Ishikawa (cell line): ENCODE measurements at regions not wholly inside any gene's neighbourhood (a gene's known extent, or its start where the extent isn't known, plus 50 kb on each side); places are given as distances from the start of the nearest gene placed in this dataset.
A peak's percentile ranks its signal among the peaks of the same experiment; 100 is the strongest.

Experiments used
- CEBPB ChIP-seq: IDR thresholded peaks from 2 replicates; pipeline ENCODE4 v1.6.1; 2012
- CREB1 ChIP-seq: IDR thresholded peaks from 2 replicates; pipeline ENCODE4 v1.6.1; 2012; ENCODE audit warnings: low read depth
- EGR1 ChIP-seq: IDR thresholded peaks from 2 replicates; pipeline ENCODE4 v1.6.1; 2012
- EP300 ChIP-seq: IDR thresholded peaks from 2 replicates; pipeline ENCODE4 v1.6.1; 2012; ENCODE audit warnings: borderline replicate concordance
- FOXM1 ChIP-seq: IDR thresholded peaks from 2 replicates; pipeline ENCODE4 v1.6.1; 2012; ENCODE audit warnings: low read depth, borderline replicate concordance
- NFIC ChIP-seq: IDR thresholded peaks from 2 replicates; pipeline ENCODE4 v1.6.1; 2012
- TAF1 ChIP-seq: IDR thresholded peaks from 2 replicates; pipeline ENCODE4 v1.6.1; 2012; ENCODE audit warnings: low read depth, mild to moderate bottlenecking
- TCF12 ChIP-seq: IDR thresholded peaks from 2 replicates; pipeline ENCODE4 v1.6.1; 2012; ENCODE audit warnings: low read depth
- TEAD4 ChIP-seq: IDR thresholded peaks from 2 replicates; pipeline ENCODE4 v1.6.1; 2012
- USF1 ChIP-seq: IDR thresholded peaks from 2 replicates; pipeline ENCODE4 v1.6.1; 2012
- YY1 ChIP-seq: IDR thresholded peaks from 2 replicates; pipeline ENCODE4 v1.6.1; 2012; ENCODE audit warnings: low read depth
- ZBTB7A ChIP-seq: IDR thresholded peaks from 2 replicates; pipeline ENCODE4 v1.6.1; 2012; ENCODE audit warnings: low read depth
- TF ChIP-seq, protein P1 (sequence below): IDR thresholded peaks from 2 replicates; pipeline ENCODE4 v1.6.1; 2012
- TF ChIP-seq, protein P2 (sequence below): IDR thresholded peaks from 2 replicates; pipeline ENCODE4 v1.6.1; 2012; ENCODE audit warnings: low read depth, mild to moderate bottlenecking

GRCh38 chr14:44700694-44701093 lies 193.6 kb upstream of the FSCB start:
- TF ChIP-seq, protein P1, sequence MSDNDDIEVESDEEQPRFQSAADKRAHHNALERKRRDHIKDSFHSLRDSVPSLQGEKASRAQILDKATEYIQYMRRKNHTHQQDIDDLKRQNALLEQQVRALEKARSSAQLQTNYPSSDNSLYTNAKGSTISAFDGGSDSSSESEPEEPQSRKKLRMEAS, result peak; percentile 51; the same call in 1 of the 2 replicates
- no peak for TF ChIP-seq EGR1
- TF ChIP-seq ZBTB7A, result no peak
- peak; percentile 100 for TF ChIP-seq EP300
- no peak for TF ChIP-seq CREB1
- TF ChIP-seq NFIC, result peak; percentile 99
- peak; percentile 100 for TF ChIP-seq FOXM1
- TF ChIP-seq, protein P2, sequence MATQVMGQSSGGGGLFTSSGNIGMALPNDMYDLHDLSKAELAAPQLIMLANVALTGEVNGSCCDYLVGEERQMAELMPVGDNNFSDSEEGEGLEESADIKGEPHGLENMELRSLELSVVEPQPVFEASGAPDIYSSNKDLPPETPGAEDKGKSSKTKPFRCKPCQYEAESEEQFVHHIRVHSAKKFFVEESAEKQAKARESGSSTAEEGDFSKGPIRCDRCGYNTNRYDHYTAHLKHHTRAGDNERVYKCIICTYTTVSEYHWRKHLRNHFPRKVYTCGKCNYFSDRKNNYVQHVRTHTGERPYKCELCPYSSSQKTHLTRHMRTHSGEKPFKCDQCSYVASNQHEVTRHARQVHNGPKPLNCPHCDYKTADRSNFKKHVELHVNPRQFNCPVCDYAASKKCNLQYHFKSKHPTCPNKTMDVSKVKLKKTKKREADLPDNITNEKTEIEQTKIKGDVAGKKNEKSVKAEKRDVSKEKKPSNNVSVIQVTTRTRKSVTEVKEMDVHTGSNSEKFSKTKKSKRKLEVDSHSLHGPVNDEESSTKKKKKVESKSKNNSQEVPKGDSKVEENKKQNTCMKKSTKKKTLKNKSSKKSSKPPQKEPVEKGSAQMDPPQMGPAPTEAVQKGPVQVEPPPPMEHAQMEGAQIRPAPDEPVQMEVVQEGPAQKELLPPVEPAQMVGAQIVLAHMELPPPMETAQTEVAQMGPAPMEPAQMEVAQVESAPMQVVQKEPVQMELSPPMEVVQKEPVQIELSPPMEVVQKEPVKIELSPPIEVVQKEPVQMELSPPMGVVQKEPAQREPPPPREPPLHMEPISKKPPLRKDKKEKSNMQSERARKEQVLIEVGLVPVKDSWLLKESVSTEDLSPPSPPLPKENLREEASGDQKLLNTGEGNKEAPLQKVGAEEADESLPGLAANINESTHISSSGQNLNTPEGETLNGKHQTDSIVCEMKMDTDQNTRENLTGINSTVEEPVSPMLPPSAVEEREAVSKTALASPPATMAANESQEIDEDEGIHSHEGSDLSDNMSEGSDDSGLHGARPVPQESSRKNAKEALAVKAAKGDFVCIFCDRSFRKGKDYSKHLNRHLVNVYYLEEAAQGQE, result no peak; the same call in 1 of the 2 replicates
- TF ChIP-seq YY1, result peak; percentile 61
- TF ChIP-seq TAF1, result no peak
- peak; percentile 75 for TF ChIP-seq CEBPB
- peak; percentile 97 for TF ChIP-seq TEAD4
- TF ChIP-seq TCF12, result peak; percentile 99
- no peak for TF ChIP-seq USF1
